Fibroblast of lung (primary cell): ENCODE measurements at regions not wholly inside any gene's neighbourhood (a gene's known extent, or its start where the extent isn't known, plus 50 kb on each side); places are given as distances from the start of the nearest gene placed in this dataset.

ENCODE experiments used
- CTCF ChIP-seq, 2 donors: IDR thresholded peaks in 1 of 2; conservative IDR thresholded peaks in 1 of 2; 1 replicate in 1 of 2; 2 replicates in 1 of 2; pipeline ENCODE4 v1.5.1; 2011 to 2012; ENCODE audit warnings: low read length in 2 of 2, control low read depth in 1 of 2, inconsistent platforms in 1 of 2, low read depth in 1 of 2, mild to moderate bottlenecking in 1 of 2
- EZH2 ChIP-seq: IDR thresholded peaks from 2 replicates; pipeline ENCODE4 v1.5.1; 2012; ENCODE audit warnings: low read length, control low read depth, mild to moderate bottlenecking; ENCODE audit errors: missing control alignments

GRCh38 chr5:67541875-67542274, 345.3 kb upstream of the CD180 start:
- TF ChIP-seq CTCF (conservative IDR thresholded peaks at IDR 0.05 in 1 of 2, IDR thresholded peaks at IDR 0.05 in 1 of 2; ENCODE audit: low read depth in 1 of 2, low read length in 2 of 2): no peak
- no peak for TF ChIP-seq EZH2
